ENCODE measurements at regions not wholly inside any gene's neighbourhood (a gene's known extent, or its start where the extent isn't known, plus 50 kb on each side); places are given as distances from the start of the nearest gene placed in this dataset.

GRCh38 chr13:111594606-111595005, 274.2 kb downstream of the TEX29 start:
- POLR2A ChIA-PET (ENCODE audit: low non-redundant PET): no interaction called here
- Histone ChIP-seq H3K27me3 (replicated peaks; ENCODE audit: insufficient read depth, low read depth, low read length, poor library complexity) (peaks cover 22% of the 10 kb centered on the region), H3K9me3 (ENCODE audit: low read depth, low read length, poor library complexity, severe bottlenecking) (no peaks in the 10 kb centered on the region), H3K4me1 (ENCODE audit: insufficient read depth, low read length, poor library complexity, severe bottlenecking) (no peaks in the 10 kb centered on the region), H3K27ac (ENCODE audit: low read depth, low read length, poor library complexity, severe bottlenecking) (no peak overlapping the region), H3K36me3 (ENCODE audit: insufficient read depth, low read length, poor library complexity, severe bottlenecking) (no peaks in the 10 kb centered on the region), H3K4me3 (ENCODE audit: low read depth, low read length, poor library complexity, severe bottlenecking) (no peak overlapping the region)
- intact Hi-C loops (cut with micrococcal nuclease; ENCODE audit: unreplicated experiment): no loop called here
- no peak for DNase-seq (ENCODE audit: low spot score)
- CTCF ChIA-PET: no interaction called here
- no TSS peak for BruUV-seq (replicated peaks)
- TF ChIP-seq, protein P1, sequence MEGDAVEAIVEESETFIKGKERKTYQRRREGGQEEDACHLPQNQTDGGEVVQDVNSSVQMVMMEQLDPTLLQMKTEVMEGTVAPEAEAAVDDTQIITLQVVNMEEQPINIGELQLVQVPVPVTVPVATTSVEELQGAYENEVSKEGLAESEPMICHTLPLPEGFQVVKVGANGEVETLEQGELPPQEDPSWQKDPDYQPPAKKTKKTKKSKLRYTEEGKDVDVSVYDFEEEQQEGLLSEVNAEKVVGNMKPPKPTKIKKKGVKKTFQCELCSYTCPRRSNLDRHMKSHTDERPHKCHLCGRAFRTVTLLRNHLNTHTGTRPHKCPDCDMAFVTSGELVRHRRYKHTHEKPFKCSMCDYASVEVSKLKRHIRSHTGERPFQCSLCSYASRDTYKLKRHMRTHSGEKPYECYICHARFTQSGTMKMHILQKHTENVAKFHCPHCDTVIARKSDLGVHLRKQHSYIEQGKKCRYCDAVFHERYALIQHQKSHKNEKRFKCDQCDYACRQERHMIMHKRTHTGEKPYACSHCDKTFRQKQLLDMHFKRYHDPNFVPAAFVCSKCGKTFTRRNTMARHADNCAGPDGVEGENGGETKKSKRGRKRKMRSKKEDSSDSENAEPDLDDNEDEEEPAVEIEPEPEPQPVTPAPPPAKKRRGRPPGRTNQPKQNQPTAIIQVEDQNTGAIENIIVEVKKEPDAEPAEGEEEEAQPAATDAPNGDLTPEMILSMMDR (conservative IDR thresholded peaks at IDR 0.05; ENCODE audit: low read depth, low read length): no peak
- no peak for TF ChIP-seq EZH2 (IDR thresholded peaks at IDR 0.05; ENCODE audit: borderline replicate concordance, low read depth, low read length, poor library complexity, severe bottlenecking)

DNA sequence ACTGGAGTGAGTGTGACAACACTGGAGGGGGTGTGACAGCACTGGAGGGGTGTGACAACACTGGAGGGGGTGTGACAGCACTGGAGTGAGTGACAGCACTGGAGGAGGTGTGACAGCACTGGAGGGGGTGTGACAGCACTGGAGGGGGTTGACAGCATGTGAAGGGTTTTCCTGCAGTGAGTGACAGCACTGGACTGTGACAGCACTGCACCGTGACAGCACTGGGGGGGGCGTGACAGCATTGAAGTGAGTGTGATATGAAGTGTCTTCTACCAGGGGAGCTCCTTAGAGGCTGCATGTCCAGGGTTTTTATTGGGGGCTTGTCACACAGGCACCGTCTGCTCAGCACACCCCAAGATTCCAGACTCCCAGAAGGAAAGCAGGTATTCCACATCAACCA, 274.8 kb downstream of the TEX29 start:
- H3K36me3 ChIP-seq (ENCODE audit: insufficient read depth, low read length, poor library complexity, severe bottlenecking): no peaks in the 10 kb centered on the region
- H3K4me1 ChIP-seq (ENCODE audit: insufficient read depth, low read length, poor library complexity, severe bottlenecking): no peaks in the 10 kb centered on the region
- CTCF ChIA-PET: no interaction called here
- no peaks in the 10 kb centered on the region for H3K9me3 ChIP-seq (ENCODE audit: low read depth, low read length, poor library complexity, severe bottlenecking)
- no peak overlapping the region for H3K27ac ChIP-seq (ENCODE audit: low read depth, low read length, poor library complexity, severe bottlenecking)
- TF ChIP-seq, protein P1 (conservative IDR thresholded peaks at IDR 0.05; ENCODE audit: low read depth, low read length): no peak
- TF ChIP-seq EZH2 (IDR thresholded peaks at IDR 0.05; ENCODE audit: borderline replicate concordance, low read depth, low read length, poor library complexity, severe bottlenecking): no peak
- POLR2A ChIA-PET (ENCODE audit: low non-redundant PET): no interaction called here
- no peak overlapping the region for H3K4me3 ChIP-seq (ENCODE audit: low read depth, low read length, poor library complexity, severe bottlenecking)
- DNase-seq (ENCODE audit: low spot score): no peak
- H3K27me3 ChIP-seq (replicated peaks; ENCODE audit: insufficient read depth, low read depth, low read length, poor library complexity): peaks cover 24% of the 10 kb centered on the region
- no TSS peak for BruUV-seq (replicated peaks)
- intact Hi-C loops (cut with micrococcal nuclease; ENCODE audit: unreplicated experiment): no loop called here

DNA sequence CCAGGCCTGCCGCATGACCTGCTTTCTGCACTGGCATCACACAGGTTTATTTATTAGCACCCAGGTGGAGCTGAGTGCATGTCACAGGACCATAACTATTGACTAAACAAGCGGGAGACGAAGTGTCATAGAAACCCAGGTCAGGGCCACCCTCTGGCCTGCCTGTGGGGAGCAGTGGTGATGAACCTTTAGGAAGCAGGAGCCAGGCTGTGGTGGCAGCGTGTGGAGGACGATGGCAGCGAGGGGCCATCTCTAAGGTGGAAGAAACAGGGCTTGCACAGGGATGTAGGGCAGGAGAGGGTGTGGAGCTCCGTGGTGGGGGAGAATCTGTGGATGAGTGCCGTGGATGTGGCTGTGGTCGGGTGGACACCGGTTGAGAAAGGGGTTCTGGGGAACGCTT, 275.3 kb downstream of the TEX29 start:
- CTCF ChIA-PET: no interaction called here
- no peak overlapping the region for H3K4me3 ChIP-seq (ENCODE audit: low read depth, low read length, poor library complexity, severe bottlenecking)
- intact Hi-C loops (cut with micrococcal nuclease; ENCODE audit: unreplicated experiment): no loop called here
- no peaks in the 10 kb centered on the region for H3K9me3 ChIP-seq (ENCODE audit: low read depth, low read length, poor library complexity, severe bottlenecking)
- no peaks in the 10 kb centered on the region for H3K36me3 ChIP-seq (ENCODE audit: insufficient read depth, low read length, poor library complexity, severe bottlenecking)
- DNase-seq (ENCODE audit: low spot score): no peak
- H3K27me3 ChIP-seq (replicated peaks; ENCODE audit: insufficient read depth, low read depth, low read length, poor library complexity): peaks cover 24% of the 10 kb centered on the region
- no peaks in the 10 kb centered on the region for H3K4me1 ChIP-seq (ENCODE audit: insufficient read depth, low read length, poor library complexity, severe bottlenecking)
- no peak overlapping the region for H3K27ac ChIP-seq (ENCODE audit: low read depth, low read length, poor library complexity, severe bottlenecking)
- TF ChIP-seq, protein P1 (conservative IDR thresholded peaks at IDR 0.05; ENCODE audit: low read depth, low read length): no peak
- no peak for TF ChIP-seq EZH2 (IDR thresholded peaks at IDR 0.05; ENCODE audit: borderline replicate concordance, low read depth, low read length, poor library complexity, severe bottlenecking)
- BruUV-seq (replicated peaks): no TSS peak
- POLR2A ChIA-PET (ENCODE audit: low non-redundant PET): no interaction called here
